ENCODE measurements at regions not wholly inside any gene's neighbourhood (a gene's known extent, or its start where the extent isn't known, plus 50 kb on each side); places are given as distances from the start of the nearest gene placed in this dataset.
"Not testable (repeated sequence)": the region's sequence is repeated elsewhere in the genome, so short reads cannot be mapped to it uniquely, and the experiment has no call there.

DNA sequence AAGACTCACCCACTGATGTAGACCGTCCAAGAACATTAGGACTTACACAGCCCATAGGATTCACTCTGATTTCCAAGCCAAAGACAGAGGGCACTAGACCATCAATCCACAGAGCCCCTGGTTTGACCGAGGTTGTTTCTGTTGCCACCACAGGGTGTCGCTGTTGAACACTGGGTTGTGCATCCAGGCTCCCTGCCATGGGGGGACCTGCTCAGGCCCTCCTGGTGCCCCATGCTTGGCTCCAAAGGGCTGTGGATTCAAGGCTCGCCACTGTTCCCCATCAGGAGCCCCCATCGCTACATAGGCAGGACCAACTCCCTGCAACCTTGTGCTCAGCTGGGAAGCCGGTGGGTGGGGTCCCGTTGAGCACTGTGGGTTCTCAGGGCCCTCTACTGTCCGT, 128.0 kb upstream of the ANO1 start:
- no peak for ATAC-seq
- intact Hi-C loops (cut with DNase I), result no loop called here
- TF ChIP-seq, protein P1, sequence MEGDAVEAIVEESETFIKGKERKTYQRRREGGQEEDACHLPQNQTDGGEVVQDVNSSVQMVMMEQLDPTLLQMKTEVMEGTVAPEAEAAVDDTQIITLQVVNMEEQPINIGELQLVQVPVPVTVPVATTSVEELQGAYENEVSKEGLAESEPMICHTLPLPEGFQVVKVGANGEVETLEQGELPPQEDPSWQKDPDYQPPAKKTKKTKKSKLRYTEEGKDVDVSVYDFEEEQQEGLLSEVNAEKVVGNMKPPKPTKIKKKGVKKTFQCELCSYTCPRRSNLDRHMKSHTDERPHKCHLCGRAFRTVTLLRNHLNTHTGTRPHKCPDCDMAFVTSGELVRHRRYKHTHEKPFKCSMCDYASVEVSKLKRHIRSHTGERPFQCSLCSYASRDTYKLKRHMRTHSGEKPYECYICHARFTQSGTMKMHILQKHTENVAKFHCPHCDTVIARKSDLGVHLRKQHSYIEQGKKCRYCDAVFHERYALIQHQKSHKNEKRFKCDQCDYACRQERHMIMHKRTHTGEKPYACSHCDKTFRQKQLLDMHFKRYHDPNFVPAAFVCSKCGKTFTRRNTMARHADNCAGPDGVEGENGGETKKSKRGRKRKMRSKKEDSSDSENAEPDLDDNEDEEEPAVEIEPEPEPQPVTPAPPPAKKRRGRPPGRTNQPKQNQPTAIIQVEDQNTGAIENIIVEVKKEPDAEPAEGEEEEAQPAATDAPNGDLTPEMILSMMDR (IDR thresholded peaks at IDR 0.05), result peak; percentile 30
- no peak for DNase-seq
- Histone ChIP-seq H3K27ac (no peak overlapping the region), H3K27me3 (no peaks in the 10 kb centered on the region), H3K36me3 (no peaks in the 10 kb centered on the region), H3K4me3 (no peak overlapping the region), H3K9me3 (no peaks in the 10 kb centered on the region), H3K4me1 (no peaks in the 10 kb centered on the region)

DNA sequence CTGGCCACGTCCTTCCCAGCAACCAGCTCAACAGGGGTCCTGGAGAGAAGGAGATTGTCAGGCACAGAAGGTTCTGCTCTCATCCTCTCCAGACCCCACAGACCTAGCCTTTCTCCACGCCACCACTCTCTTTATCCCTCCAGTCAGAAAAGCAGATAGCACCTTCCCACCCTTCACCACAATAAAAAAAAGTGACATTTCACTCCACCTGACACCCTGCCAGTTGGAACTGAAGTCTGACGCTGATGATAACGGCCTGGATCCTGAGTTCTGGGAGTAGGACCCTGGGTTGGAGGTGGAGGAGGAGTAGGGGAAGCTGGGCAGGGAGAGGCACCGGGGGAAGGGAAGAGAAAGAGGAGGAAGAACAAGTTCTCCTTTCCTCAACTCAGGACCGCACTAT, 127.5 kb upstream of the ANO1 start:
- Histone ChIP-seq H3K36me3 (no peaks in the 10 kb centered on the region), H3K9me3 (no peaks in the 10 kb centered on the region), H3K27me3 (no peaks in the 10 kb centered on the region), H3K27ac (no peak overlapping the region), H3K4me3 (no peak overlapping the region), H3K4me1 (no peaks in the 10 kb centered on the region)
- ATAC-seq (no peak), DNase-seq (no peak)
- intact Hi-C loops (cut with DNase I), result no loop called here
- TF ChIP-seq, protein P1 (IDR thresholded peaks at IDR 0.05), result no peak

DNA sequence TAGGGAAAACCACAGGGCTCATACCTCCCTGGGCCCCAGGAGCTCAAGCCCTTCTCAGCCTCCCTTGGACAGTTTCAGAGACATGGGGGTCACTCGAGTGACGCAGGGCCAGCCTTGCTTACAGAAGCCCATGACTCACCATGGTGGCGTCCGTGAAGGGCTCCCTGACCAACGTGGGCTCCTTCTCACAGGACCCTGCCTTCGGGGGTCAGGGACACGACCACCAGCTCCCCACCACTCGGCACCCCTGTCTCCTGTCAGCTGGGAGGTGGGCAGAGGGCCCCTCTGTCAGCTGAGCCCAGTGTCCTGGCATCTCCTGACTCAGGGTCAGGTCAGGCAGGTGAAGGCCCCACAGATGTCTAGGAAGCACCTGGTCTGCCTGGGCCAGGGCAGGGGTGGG, 126.3 kb upstream of the ANO1 start:
- TF ChIP-seq, protein P1 (IDR thresholded peaks at IDR 0.05), result no peak

DNA sequence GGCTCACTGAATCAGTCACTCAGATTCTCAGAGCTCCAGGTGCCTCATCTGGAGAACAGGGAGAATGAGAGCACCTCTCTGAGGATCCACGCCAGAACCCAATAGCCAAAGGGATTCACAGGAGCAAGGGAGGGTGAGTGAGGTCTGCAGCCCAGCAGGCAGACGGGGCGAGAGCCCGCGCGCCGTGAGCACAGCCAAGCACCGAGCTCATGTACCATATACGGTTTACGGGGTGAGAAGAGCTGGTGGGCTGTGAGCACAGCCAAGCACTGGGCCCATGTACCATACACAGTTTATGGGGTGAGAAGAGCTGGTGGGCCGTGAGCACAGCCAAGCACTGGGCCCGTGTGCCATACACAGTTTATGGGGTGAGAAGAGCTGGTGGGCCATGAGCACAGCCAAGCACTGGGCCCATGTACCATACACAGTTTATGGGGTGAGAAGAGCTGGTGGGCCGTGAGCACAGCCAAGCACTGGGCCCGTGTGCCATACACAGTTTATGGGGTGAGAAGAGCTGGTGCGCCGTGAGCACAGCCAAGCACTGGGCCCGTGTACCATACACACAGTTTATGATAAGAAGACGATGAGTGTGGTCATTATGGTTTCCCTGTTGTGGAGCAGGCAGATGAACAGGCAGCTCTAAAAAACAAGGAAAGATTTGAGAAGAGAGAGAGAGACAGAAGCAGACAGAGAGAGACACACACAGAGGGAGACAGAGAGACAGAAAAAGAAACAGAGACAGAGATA, 125.7 kb upstream of the ANO1 start:
- not testable (repeated sequence) for ATAC-seq, H3K27me3 ChIP-seq

More for the DNA sequence above, 126.3 kb upstream of the ANO1 start:
- intact Hi-C loops (cut with DNase I), result no loop called here
- Histone ChIP-seq H3K4me3 (no peak overlapping the region), H3K27me3 (no peaks in the 10 kb centered on the region), H3K36me3 (no peaks in the 10 kb centered on the region), H3K9me3 (no peaks in the 10 kb centered on the region), H3K4me1 (no peaks in the 10 kb centered on the region), H3K27ac (no peak overlapping the region)
- no peak for DNase-seq
- ATAC-seq, result no peak

DNA sequence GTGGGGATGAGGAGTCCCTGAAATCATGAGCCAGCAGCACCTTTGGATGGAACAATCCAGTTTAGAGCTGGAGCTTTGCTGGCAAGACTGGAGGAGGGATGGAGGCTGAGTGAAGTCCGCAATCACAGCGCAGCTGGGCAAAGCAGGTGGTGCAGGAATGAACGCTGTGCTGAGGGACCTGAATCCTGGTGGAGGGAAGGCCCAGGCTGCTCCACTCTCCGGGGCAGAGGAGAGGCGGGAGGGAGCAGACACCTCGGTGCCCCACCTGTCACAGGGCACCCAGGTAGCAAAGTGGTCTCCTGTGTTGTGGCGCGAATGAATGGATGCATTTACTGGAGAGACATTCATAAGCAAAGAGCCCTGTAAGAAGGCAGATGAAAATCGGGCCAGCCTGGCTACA, 124.8 kb upstream of the ANO1 start:
- Histone ChIP-seq H3K4me1 (no peaks in the 10 kb centered on the region), H3K27ac (no peak overlapping the region), H3K36me3 (no peaks in the 10 kb centered on the region), H3K9me3 (no peaks in the 10 kb centered on the region), H3K27me3 (no peaks in the 10 kb centered on the region), H3K4me3 (no peak overlapping the region)
- DNase-seq (no peak), ATAC-seq (no peak)
- TF ChIP-seq, protein P1 (IDR thresholded peaks at IDR 0.05), result no peak
- intact Hi-C loops (cut with DNase I), result no loop called here

More for the DNA sequence above, 125.7 kb upstream of the ANO1 start:
- H3K9me3 ChIP-seq; H3K36me3 ChIP-seq; intact Hi-C loops (cut with DNase I); H3K4me1 ChIP-seq; H3K4me3 ChIP-seq; H3K27ac ChIP-seq; DNase-seq: not testable (repeated sequence)

DNA sequence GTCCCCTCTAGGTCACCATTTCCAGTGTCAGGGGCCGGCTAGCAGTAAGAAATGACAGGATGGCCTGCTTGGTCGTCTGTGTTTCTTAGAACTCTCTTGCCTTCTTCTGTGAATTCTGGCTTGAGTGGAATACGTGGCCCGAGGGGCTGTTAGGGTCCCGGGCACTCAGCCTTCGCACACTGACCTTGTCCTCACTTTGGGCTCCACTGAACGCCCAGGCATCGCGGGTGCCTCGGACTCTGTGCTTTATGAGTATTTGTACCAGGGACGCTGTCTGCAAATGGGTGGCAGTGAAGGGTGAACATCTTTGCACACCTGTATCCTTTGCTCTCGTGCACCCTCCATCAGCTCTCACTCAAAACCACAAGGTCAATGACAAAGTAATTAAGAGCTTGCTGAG, 123.4 kb upstream of the ANO1 start:
- no peaks in the 10 kb centered on the region for H3K9me3 ChIP-seq
- TF ChIP-seq, protein P1 (IDR thresholded peaks at IDR 0.05), result no peak
- no peaks in the 10 kb centered on the region for H3K36me3 ChIP-seq
- H3K4me1 ChIP-seq, result no peaks in the 10 kb centered on the region
- no peaks in the 10 kb centered on the region for H3K27me3 ChIP-seq
- no peak overlapping the region for H3K4me3 ChIP-seq
- no peak overlapping the region for H3K27ac ChIP-seq
- DNase-seq (peak; percentile 40), ATAC-seq (no peak)
- intact Hi-C loops (cut with DNase I), result no loop called here
